Spleen (tissue), 11 donors: ENCODE measurements at regions not wholly inside any gene's neighbourhood (a gene's known extent, or its start where the extent isn't known, plus 50 kb on each side); places are given as distances from the start of the nearest gene placed in this dataset.
A peak's percentile ranks its signal among the peaks of the same experiment; 100 is the strongest.

Source experiments
- DNase-seq: peaks from one replicate; pipeline ENCODE4 v3.0.0-alpha.2; 2020
- H3K27ac ChIP-seq, 8 donors: fragments of 200-600 bp; sonication (generic) in 7 of 8; 1 replicate in 4 of 8; 2 replicates in 4 of 8; pipeline versions ENCODE4 v1.5.0 to v1.8.0; 2016 to 2021; ENCODE audit warnings: inconsistent platforms in 4 of 8, mild to moderate bottlenecking in 4 of 8, moderate library complexity in 1 of 8
- H3K27me3 ChIP-seq, 7 donors: fragments of 200-600 bp; sonication (generic) in 6 of 7; replicated peaks in 1 of 7; 1 replicate in 4 of 7; 2 replicates in 3 of 7; pipeline versions ENCODE4 v1.5.0 to v1.8.0; 2016 to 2021; ENCODE audit warnings: inconsistent platforms in 3 of 7, mild to moderate bottlenecking in 1 of 7
- H3K36me3 ChIP-seq, 6 donors: fragments of 200-600 bp; sonication (generic) in 5 of 6; 1 replicate in 4 of 6; 2 replicates in 2 of 6; pipeline versions ENCODE4 v1.5.0 to v1.8.0; 2016 to 2021; ENCODE audit warnings: inconsistent platforms in 2 of 6
- H3K4me1 ChIP-seq, 6 donors: fragments of 200-600 bp; sonication (generic) in 5 of 6; 1 replicate in 3 of 6; 2 replicates in 3 of 6; pipeline versions ENCODE4 v1.5.0 to v1.8.0; 2016 to 2021; ENCODE audit warnings: inconsistent platforms in 3 of 6
- H3K4me3 ChIP-seq, 8 donors: fragments of 200-600 bp; sonication (generic) in 7 of 8; 1 replicate in 4 of 8; 2 replicates in 4 of 8; pipeline versions ENCODE4 v1.5.0 to v1.8.0; 2016 to 2021; ENCODE audit warnings: inconsistent platforms in 4 of 8, mild to moderate bottlenecking in 4 of 8, moderate library complexity in 2 of 8
- H3K9me3 ChIP-seq, 8 donors: fragments of 200-600 bp; sonication (generic) in 7 of 8; 1 replicate in 4 of 8; 2 replicates in 4 of 8; pipeline versions ENCODE4 v1.5.0 to v1.8.0; 2016 to 2021; ENCODE audit warnings: inconsistent platforms in 4 of 8
- CTCF ChIP-seq, 11 experiments: fragments of 200-600 bp in 7 of 11; fragments of 450-650 bp in 4 of 11; sonication (generic) in 4 of 11; IDR thresholded peaks in 8 of 11; conservative IDR thresholded peaks in 3 of 11; 1 replicate in 7 of 11; 2 replicates in 4 of 11; pipeline versions ENCODE4 v1.4.0 to v1.8.0; 2016 to 2021; ENCODE audit warnings: antibody characterized with exemption in 11 of 11, inconsistent platforms in 4 of 11, mild to moderate bottlenecking in 1 of 11
- POLR2A ChIP-seq, 3 donors: fragments of 450-650 bp; IDR thresholded peaks; one replicate each; pipeline ENCODE4 v1.5.1; 2017; ENCODE audit warnings: antibody characterized with exemption in 3 of 3, mild to moderate bottlenecking in 1 of 3
- POLR2AphosphoS5 ChIP-seq, 3 donors: sonication (generic); formaldehyde crosslinking; IDR thresholded peaks; one replicate each; pipeline ENCODE4 v1.5.1; 2017; ENCODE audit warnings: antibody characterized with exemption in 3 of 3
- WGBS, 5 donors: extraction: QIAGEN DNeasy Blood & Tissue Kit in 3 of 5; methylation state at CpG; one replicate each; pipeline versions ENCODE4 v1.1.5 to v1.1.7; 2013 to 2018; 5-methylcytosine and 5-hydroxymethylcytosine counted together
- intact Hi-C: fragments of 100-400 bp; cut with DNase I; formaldehyde crosslinking; loops from one replicate; pipeline ENCODE4 v1.15.0; 2023; ENCODE audit warnings: low total_unique reads
- donor health status: healthy with polysubstance abuse.
- donor health status: DM: no; HTN: no; CAD: no; lungs with moderate emphysema.
- donor health status: DM: no; HTN: no; CAD: no.
- donor health status: Bipolar disorder and iron deficiency.
- donor health status: healthy.
- donor health status: DM: no; HTN: no; CAD: no.
- donor health status: DM: yes; HTN: yes; CAD: no.

DNA sequence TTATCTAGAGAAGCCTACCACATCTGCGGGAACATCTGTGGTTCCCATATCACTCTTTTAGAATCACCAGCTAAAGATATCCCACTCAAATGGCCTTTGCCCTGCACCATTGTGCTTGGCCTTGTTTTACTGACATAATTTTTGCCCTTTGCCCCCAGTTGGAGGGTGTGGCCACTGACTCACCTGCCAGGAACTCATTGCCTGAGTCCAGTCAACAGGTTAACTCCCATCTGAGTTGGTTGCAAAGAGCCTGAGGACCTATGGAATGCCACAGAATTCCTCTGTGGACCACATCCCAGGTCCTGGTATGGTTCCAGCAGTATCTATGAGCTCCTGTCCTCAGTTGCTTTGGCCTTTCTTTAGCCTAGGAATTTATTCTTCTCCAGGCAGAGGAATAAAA is 55.7 kb upstream of the PTGR2 start:
- peaks cover 0 to 3% (median 0%) of the 10 kb centered on the region in 6 donors for H3K36me3 ChIP-seq
- intact Hi-C loops = no loop called here
- H3K27me3 ChIP-seq = no peaks in the 10 kb centered on the region

GRCh38 chr14:73795466-73795865 is 56.2 kb upstream of the PTGR2 start:
- intact Hi-C loops = no loop called here
- no peak for DNase-seq
- no peaks in the 10 kb centered on the region for H3K9me3 ChIP-seq
- H3K4me3 ChIP-seq = no peak overlapping the region
- 89 to 99% (median 95%) methylated on average over 3 of the region's 3 CpGs for WGBS, 5 donors
- H3K27me3 ChIP-seq = no peaks in the 10 kb centered on the region
- no peak for TF ChIP-seq POLR2A (IDR thresholded peaks at IDR 0.05)
- no peak for TF ChIP-seq POLR2AphosphoS5 (IDR thresholded peaks at IDR 0.05)
- no peak for TF ChIP-seq CTCF (IDR thresholded peaks at IDR 0.05 in 8 of 11, conservative IDR thresholded peaks at IDR 0.05 in 3 of 11)
- peaks cover 0 to 34% (median 17%) of the 10 kb centered on the region in 6 donors for H3K4me1 ChIP-seq
- H3K27ac ChIP-seq = peak overlapping the region in 7 of 8 donors; percentile 22 to 72 (median 53)
- H3K36me3 ChIP-seq = peaks cover 0 to 3% (median 0%) of the 10 kb centered on the region in 6 donors

More for the DNA sequence above, 55.7 kb upstream of the PTGR2 start:
- H3K9me3 ChIP-seq = no peaks in the 10 kb centered on the region
- no peak for TF ChIP-seq CTCF (IDR thresholded peaks at IDR 0.05 in 8 of 11, conservative IDR thresholded peaks at IDR 0.05 in 3 of 11)
- TF ChIP-seq POLR2A (IDR thresholded peaks at IDR 0.05) = no peak
- no peak for TF ChIP-seq POLR2AphosphoS5 (IDR thresholded peaks at IDR 0.05)
- peak; percentile 14 for DNase-seq
- H3K4me3 ChIP-seq = no peak overlapping the region
- 74 to 100% (median 93%) methylated on average over 1 of the region's 1 CpG for WGBS, 5 donors
- peaks cover 0 to 29% (median 14%) of the 10 kb centered on the region in 6 donors for H3K4me1 ChIP-seq
- H3K27ac ChIP-seq = no peak overlapping the region

DNA sequence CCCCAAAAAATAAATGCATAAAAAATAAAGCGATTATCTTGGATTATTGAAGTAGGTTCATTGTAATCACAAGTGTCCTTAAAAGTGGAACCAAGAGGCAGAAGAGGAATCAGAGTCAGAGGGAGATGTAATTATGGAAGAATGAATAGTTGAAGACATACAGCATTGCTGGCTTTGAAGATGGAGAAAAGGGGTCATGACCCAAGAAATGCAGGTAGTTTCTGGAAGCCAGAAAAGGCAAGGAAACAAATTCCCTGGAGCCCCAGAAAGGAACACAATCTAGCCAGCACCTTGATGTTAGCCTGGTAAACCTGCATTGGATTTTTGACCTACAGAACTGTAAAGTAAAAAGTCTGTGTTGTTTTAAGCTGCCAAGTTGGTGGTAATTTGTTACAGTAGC is 57.5 kb upstream of the PTGR2 start:
- H3K27ac ChIP-seq = peak overlapping the region in 3 of 8 donors; percentile 62 to 72 (median 64)
- 84 to 94% (median 88%) methylated on average over 1 of the region's 1 CpG for WGBS, 5 donors
- H3K4me1 ChIP-seq = peaks cover 0 to 47% (median 24%) of the 10 kb centered on the region in 6 donors

GRCh38 chr14:73792481-73792880 is 59.1 kb upstream of the PTGR2 start:
- intact Hi-C loops = no loop called here
- H3K4me1 ChIP-seq = peaks cover 9 to 64% (median 40%) of the 10 kb centered on the region in 6 donors
- no peak overlapping the region for H3K27ac ChIP-seq

More for the DNA sequence above, 57.5 kb upstream of the PTGR2 start:
- Histone ChIP-seq H3K4me3 (no peak overlapping the region), H3K9me3 (no peaks in the 10 kb centered on the region), H3K36me3 (peaks cover 0 to 3% (median 0%) of the 10 kb centered on the region in 6 donors), H3K27me3 (no peaks in the 10 kb centered on the region)
- intact Hi-C loops = no loop called here
- TF ChIP-seq CTCF (IDR thresholded peaks at IDR 0.05 in 8 of 11, conservative IDR thresholded peaks at IDR 0.05 in 3 of 11) = no peak
- no peak for TF ChIP-seq POLR2A (IDR thresholded peaks at IDR 0.05)
- no peak for TF ChIP-seq POLR2AphosphoS5 (IDR thresholded peaks at IDR 0.05)
- DNase-seq = no peak

More at GRCh38 chr14:73792481-73792880, 59.1 kb upstream of the PTGR2 start:
- H3K9me3 ChIP-seq = no peaks in the 10 kb centered on the region
- H3K36me3 ChIP-seq = peaks cover 0 to 3% (median 0%) of the 10 kb centered on the region in 6 donors
- no peak overlapping the region for H3K4me3 ChIP-seq
- WGBS, 5 donors = 94 to 100% (median 96%) methylated on average over 4 of the region's 4 CpGs
- TF ChIP-seq POLR2AphosphoS5 (IDR thresholded peaks at IDR 0.05) (no peak), CTCF (IDR thresholded peaks at IDR 0.05 in 8 of 11, conservative IDR thresholded peaks at IDR 0.05 in 3 of 11) (no peak), POLR2A (IDR thresholded peaks at IDR 0.05) (no peak)
- peak; percentile 63 for DNase-seq
- H3K27me3 ChIP-seq = no peaks in the 10 kb centered on the region
